Pons (tissue), 1 donor: ENCODE measurements at regions not wholly inside any gene's neighbourhood (a gene's known extent, or its start where the extent isn't known, plus 50 kb on each side); places are given as distances from the start of the nearest gene placed in this dataset.

Source experiments
- DNase-seq: peaks from one replicate; pipeline ENCODE4 v3.0.0-alpha.2; 2016; ENCODE audit warnings: low spot score

- no peak for DNase-seq
Measured at GRCh38 chr9:7300484-7300883, 499.1 kb downstream of the DMAC1 start.

- no peak for DNase-seq
Measured at GRCh38 chr9:7298123-7298522, 501.5 kb downstream of the DMAC1 start.

- DNase-seq: no peak
Measured at GRCh38 chr9:7297521-7297920, 502.1 kb downstream of the DMAC1 start.

GRCh38 chr9:7293091-7293490, 506.5 kb downstream of the DMAC1 start:
- no peak for DNase-seq

- DNase-seq: no peak
Measured at GRCh38 chr9:7289773-7290172, 509.8 kb downstream of the DMAC1 start.

- DNase-seq: no peak
Measured at GRCh38 chr9:7287986-7288385, 511.6 kb downstream of the DMAC1 start.

GRCh38 chr9:7287065-7287464, 512.5 kb downstream of the DMAC1 start:
- DNase-seq: no peak

- DNase-seq: no peak
Measured at GRCh38 chr9:7286101-7286500, 513.5 kb downstream of the DMAC1 start.

- no peak for DNase-seq
Measured at GRCh38 chr9:7285199-7285598, 514.4 kb downstream of the DMAC1 start.

GRCh38 chr9:7284517-7284916, 515.1 kb downstream of the DMAC1 start:
- DNase-seq: no peak

GRCh38 chr9:7284117-7284516, 515.5 kb downstream of the DMAC1 start:
- DNase-seq: no peak

- peak; percentile 51 for DNase-seq
Measured at GRCh38 chr9:7273575-7273974, 515.8 kb downstream of the KDM4C start.

GRCh38 chr9:7266911-7267595, 509.3 kb downstream of the KDM4C start:
- DNase-seq: peak; percentile 70

- DNase-seq: no peak
Measured at GRCh38 chr9:7265181-7265580, 507.4 kb downstream of the KDM4C start.

GRCh38 chr9:7259544-7260241, 501.9 kb downstream of the KDM4C start:
- DNase-seq: peak; percentile 42

- no peak for DNase-seq
Measured at GRCh38 chr9:7258688-7259396, 501.1 kb downstream of the KDM4C start.

- no peak for DNase-seq
Measured at GRCh38 chr9:7246917-7247522, 489.2 kb downstream of the KDM4C start.

- DNase-seq: no peak
Measured at GRCh38 chr9:7245976-7246580, 488.3 kb downstream of the KDM4C start.

- no peak for DNase-seq
Measured at GRCh38 chr9:7243838-7244237, 486.1 kb downstream of the KDM4C start.

- no peak for DNase-seq
Measured at GRCh38 chr9:7242126-7242525, 484.4 kb downstream of the KDM4C start.

- no peak for DNase-seq
Measured at GRCh38 chr9:7241694-7242093, 483.9 kb downstream of the KDM4C start.

GRCh38 chr9:7240569-7241311, 483.0 kb downstream of the KDM4C start:
- DNase-seq: no peak
